Nephron (organoid): ENCODE measurements at regions not wholly inside any gene's neighbourhood (a gene's known extent, or its start where the extent isn't known, plus 50 kb on each side); places are given as distances from the start of the nearest gene placed in this dataset.
A peak's percentile ranks its signal among the peaks of the same experiment; 100 is the strongest.

Experiments used
- H3K27ac Mint-ChIP-seq, 3 experiments: 2 replicates each; pipeline ENCODE4 v1.8.0; 2020; ENCODE audit warnings: mixed read lengths in 3 of 3, mild to moderate bottlenecking in 2 of 3, moderate library complexity in 1 of 3
- H3K27me3 Mint-ChIP-seq: 2 replicates; pipeline ENCODE4 v1.8.0; 2021; ENCODE audit warnings: low read depth, mild to moderate bottlenecking, moderate library complexity, mixed read lengths
- H3K36me3 Mint-ChIP-seq: 2 replicates; pipeline ENCODE4 v1.8.0; 2020; ENCODE audit warnings: low read depth, mixed read lengths
- H3K4me1 Mint-ChIP-seq: 2 replicates; pipeline ENCODE4 v1.8.0; 2020; ENCODE audit warnings: mixed read lengths
- H3K4me3 Mint-ChIP-seq, 3 experiments: 2 replicates each; pipeline ENCODE4 v1.8.0; 2020; ENCODE audit warnings: mild to moderate bottlenecking in 3 of 3, mixed read lengths in 3 of 3, moderate library complexity in 2 of 3
- H3K9me3 Mint-ChIP-seq: 2 replicates; pipeline ENCODE4 v1.8.0; 2020; ENCODE audit warnings: mixed read lengths
- TF ChIP-seq, protein P1 (sequence below), 3 experiments: fragments of 200-600 bp; sonication (generic); IDR thresholded peaks; one replicate each; pipeline ENCODE4 v1.5.0; 2021; ENCODE audit warnings: antibody characterized with exemption in 3 of 3; ENCODE audit not compliant: unreplicated experiment in 3 of 3

DNA sequence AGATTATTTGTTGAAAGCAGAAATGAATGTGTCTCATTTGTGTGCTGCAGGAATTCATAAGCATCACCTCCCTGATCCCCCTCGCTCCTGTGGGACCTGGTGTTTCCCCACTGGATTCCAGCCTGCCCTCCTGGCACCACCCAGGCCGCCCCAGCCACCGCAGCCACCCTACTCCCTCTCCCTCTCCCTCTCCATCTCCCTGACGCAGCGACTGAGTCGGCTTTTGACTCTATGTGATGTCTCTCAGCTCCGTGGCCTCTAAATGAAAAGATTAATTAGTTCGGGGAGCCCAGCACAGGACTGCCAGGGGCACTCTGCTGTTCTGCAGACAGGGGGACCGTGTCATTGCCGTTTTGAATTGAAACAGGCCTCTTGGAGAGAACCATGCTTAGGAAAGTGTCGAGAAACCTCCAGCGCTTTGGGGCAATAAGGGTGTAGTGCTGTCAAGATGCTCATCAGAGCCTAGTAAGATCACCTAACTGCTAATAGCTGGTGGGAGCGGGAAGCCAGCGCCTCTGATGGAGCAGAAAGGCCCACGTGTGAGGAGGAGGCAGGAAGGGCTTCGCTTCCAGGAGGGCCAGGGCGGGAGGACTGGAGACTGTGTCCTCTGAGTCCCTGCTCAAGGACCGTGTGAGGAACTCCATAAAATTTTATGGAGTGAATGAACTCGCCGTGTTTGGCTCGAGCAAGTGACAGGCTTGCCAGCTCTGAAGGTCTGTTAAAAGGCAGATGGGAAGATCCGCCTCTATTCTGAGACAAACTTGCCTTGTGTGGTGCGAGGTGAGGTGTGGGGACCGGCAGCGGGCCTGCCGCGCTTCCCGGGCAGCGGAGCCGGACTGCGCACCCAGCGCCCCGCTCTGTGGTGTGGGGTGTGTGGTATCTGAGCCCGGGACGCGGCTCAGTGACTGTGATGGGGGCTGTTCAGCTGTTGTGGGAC, 157.4 kb upstream of the C14orf180 start:
- H3K4me1 Mint-ChIP-seq = peaks cover 42% of the 10 kb centered on the region
- TF ChIP-seq, protein P1, sequence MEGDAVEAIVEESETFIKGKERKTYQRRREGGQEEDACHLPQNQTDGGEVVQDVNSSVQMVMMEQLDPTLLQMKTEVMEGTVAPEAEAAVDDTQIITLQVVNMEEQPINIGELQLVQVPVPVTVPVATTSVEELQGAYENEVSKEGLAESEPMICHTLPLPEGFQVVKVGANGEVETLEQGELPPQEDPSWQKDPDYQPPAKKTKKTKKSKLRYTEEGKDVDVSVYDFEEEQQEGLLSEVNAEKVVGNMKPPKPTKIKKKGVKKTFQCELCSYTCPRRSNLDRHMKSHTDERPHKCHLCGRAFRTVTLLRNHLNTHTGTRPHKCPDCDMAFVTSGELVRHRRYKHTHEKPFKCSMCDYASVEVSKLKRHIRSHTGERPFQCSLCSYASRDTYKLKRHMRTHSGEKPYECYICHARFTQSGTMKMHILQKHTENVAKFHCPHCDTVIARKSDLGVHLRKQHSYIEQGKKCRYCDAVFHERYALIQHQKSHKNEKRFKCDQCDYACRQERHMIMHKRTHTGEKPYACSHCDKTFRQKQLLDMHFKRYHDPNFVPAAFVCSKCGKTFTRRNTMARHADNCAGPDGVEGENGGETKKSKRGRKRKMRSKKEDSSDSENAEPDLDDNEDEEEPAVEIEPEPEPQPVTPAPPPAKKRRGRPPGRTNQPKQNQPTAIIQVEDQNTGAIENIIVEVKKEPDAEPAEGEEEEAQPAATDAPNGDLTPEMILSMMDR (IDR thresholded peaks at IDR 0.05; ENCODE audit: unreplicated experiment in 3 of 3) = no peak
- H3K27ac Mint-ChIP-seq = peak overlapping the region in 1 of 3 experiments; percentile 38
- H3K4me3 Mint-ChIP-seq = peak overlapping the region in 1 of 3 experiments; percentile 43
- H3K36me3 Mint-ChIP-seq = no peaks in the 10 kb centered on the region
- H3K27me3 Mint-ChIP-seq = peaks cover 28% of the 10 kb centered on the region
- no peaks in the 10 kb centered on the region for H3K9me3 Mint-ChIP-seq

DNA sequence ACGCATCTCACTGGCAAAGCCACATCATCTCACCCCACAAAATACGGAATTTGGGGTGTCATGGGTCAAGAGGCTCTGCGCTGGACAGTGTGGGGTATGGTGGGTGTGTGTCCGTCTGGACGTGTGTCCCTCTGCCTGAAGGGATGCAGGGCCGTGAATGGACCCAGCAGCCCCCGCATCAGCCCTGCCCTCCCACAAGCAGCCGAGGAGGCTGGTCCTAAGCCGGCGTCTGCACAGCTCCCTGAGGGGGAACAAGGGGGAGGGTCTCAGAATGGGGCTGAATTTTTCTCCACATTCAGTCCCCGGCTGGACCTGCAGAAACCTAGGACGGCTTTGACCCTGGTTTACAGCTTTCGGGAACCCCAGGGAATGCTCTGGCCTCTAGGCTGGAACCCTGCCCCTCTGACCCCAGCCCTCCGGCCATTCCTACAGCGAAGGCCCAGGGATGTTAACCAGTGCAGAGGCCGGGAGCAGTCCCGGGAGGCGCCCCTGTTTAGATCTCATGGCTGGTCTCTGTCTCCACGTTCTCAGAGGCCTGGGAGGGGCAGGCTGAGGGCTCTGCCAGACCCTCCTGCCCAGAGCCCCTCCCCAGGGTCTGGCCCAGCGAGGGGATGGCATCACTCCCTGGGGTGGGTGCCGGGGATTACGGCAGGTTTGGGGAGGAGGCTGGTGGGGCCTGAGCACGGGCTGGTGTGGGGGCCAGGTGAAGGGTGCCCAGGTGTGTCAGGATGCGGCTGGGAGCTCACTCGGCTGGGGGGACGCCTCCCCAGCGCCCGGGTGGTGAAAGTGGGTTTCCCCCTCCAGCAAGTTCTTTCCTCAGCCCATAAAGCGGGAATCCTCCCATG, 156.5 kb upstream of the C14orf180 start:
- Mint-ChIP-seq H3K36me3 (no peaks in the 10 kb centered on the region), H3K4me1 (peaks cover 42% of the 10 kb centered on the region), H3K9me3 (no peaks in the 10 kb centered on the region), H3K27ac (no peak overlapping the region), H3K4me3 (no peak overlapping the region), H3K27me3 (peaks cover 32% of the 10 kb centered on the region)
- TF ChIP-seq, protein P1 (IDR thresholded peaks at IDR 0.05; ENCODE audit: unreplicated experiment in 3 of 3) = no peak

DNA sequence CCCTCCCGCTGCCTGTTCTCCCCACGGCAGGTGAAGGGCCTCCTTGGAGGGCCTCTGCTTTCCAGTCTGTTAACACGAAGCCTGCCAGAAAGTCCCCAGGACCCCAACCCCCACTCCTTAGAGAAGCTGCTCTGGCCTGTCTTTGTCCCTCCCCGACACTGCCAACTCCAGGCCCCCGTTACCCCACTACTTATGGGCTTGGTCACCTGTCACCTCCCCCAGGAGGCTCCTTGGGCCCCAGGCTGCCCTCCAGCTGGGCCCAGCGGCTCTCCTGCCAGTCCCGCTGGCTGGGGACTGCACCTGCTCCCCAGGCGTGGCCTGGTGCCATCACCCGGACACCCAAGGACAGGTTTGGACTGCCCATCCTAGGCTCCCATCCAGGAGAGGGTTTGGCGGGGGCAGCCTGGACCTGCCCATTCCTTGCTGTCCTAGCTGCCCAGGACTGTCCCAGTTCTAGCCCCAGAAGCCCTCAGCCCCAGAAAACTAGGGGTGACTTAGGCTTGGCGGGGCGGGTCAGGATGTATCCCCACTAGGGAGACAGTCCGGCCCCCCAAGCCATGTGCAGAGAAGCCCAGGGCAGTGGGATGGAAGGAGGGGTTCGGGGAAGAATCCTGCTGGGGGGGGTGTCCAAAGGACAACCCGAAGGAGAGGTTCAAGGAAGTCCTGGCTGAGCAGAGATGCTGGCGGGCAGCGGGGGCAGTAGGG, 155.7 kb upstream of the C14orf180 start:
- Mint-ChIP-seq H3K27me3 (peaks cover 38% of the 10 kb centered on the region), H3K27ac (peak overlapping the region in 2 of 3 experiments; percentile 51 to 56), H3K4me1 (peaks cover 42% of the 10 kb centered on the region), H3K9me3 (no peaks in the 10 kb centered on the region), H3K36me3 (no peaks in the 10 kb centered on the region), H3K4me3 (peak overlapping the region in 1 of 3 experiments; percentile 46)
- TF ChIP-seq, protein P1 (IDR thresholded peaks at IDR 0.05; ENCODE audit: unreplicated experiment in 3 of 3) = no peak

DNA sequence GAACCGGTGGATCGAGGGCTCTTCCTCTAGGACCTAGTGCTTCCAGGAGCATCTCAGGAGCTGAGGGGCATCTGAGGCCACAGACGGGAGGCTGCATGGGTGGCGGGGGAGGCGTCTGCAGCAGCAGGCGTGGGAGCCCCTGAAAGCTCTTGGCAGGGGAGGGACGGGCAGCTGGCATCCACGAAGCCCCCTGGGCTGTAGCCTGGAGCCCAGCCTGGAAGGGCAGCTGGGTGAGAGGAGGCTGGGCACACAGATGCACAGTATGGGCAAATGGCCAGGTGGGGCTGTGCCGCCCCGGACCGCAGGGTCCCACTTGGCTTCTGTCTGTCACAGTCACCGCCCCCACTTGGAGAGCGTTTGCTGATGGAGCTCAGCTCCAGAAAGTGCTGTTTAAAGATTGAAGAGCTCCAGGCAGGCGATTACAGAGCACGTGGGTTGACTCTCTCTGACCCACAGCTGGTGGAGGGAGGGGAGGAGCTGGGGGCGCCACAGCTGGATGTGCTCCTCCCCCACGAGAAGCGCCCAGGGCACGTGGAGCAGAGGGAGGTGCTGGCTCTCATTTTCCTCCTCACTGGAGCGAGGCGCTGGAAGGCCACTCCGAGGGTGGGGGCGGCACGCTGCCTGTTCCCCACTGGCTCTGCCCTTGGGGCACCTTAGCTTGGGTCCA, 155.0 kb upstream of the C14orf180 start:
- peaks cover 41% of the 10 kb centered on the region for H3K4me1 Mint-ChIP-seq
- peak overlapping the region in 2 of 3 experiments; percentile 51 to 56 for H3K27ac Mint-ChIP-seq
- TF ChIP-seq, protein P1 (IDR thresholded peaks at IDR 0.05; ENCODE audit: unreplicated experiment in 3 of 3) = no peak
- no peaks in the 10 kb centered on the region for H3K36me3 Mint-ChIP-seq
- peak overlapping the region in 1 of 3 experiments; percentile 46 for H3K4me3 Mint-ChIP-seq
- no peaks in the 10 kb centered on the region for H3K9me3 Mint-ChIP-seq
- H3K27me3 Mint-ChIP-seq = peaks cover 45% of the 10 kb centered on the region

DNA sequence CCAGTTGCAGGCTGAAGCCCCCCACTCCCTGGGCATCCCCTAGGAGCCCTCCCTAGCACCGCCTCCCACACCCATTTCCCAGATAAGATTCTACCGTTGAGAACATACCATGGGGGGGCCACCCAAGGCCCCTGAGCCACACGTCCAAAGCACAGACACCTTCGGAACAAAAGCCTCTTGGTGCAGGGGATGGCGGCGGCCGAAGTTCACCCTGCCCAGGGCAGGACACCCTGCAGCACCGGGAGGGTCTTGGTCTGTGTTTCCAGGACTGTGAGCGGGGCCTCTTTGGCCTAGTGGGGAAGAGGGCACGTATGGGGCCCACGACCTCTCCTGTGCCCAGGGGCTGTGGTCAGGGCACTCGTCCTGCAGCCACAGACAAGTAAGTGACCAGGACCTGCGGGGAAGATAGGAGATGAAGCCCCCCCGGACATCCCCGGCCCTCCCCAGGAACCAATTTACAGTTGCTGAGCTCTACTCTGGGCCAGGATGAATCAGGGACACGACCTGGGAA, 154.3 kb upstream of the C14orf180 start:
- Mint-ChIP-seq H3K4me3 (no peak overlapping the region), H3K27ac (no peak overlapping the region), H3K9me3 (no peaks in the 10 kb centered on the region), H3K36me3 (no peaks in the 10 kb centered on the region), H3K4me1 (peaks cover 35% of the 10 kb centered on the region), H3K27me3 (peaks cover 48% of the 10 kb centered on the region)
- TF ChIP-seq, protein P1 (IDR thresholded peaks at IDR 0.05; ENCODE audit: unreplicated experiment in 3 of 3) = no peak
